WTC11 (cell line): ENCODE measurements at regions not wholly inside any gene's neighbourhood (a gene's known extent, or its start where the extent isn't known, plus 50 kb on each side); places are given as distances from the start of the nearest gene placed in this dataset.

Source experiments
- ATAC-seq: fragments of 200-7000 bp; cut with Tn5 transposase; 2 replicates; pipeline ENCODE4 v1.10.0; 2021; ENCODE audit warnings: mild to moderate bottlenecking, moderate library complexity
- CTCF ChIA-PET: fragments of 300-600 bp; sonication (Branson Sonifier 250); formaldehyde crosslinking; loops from one replicate; lab custom pipeline; 2021; ENCODE audit warnings: antibody characterized with exemption; lab: Charles Lee
- POLR2A ChIA-PET: fragments of 350-600 bp; sonication (Branson Sonifier 250); formaldehyde crosslinking; loops from one replicate; lab custom pipeline; 2021; ENCODE audit warnings: antibody characterized with exemption; lab: Charles Lee
- DNase-seq: peaks from one replicate; pipeline ENCODE4 v3.0.0; 2021; ENCODE audit warnings: low spot score
- H3K27ac Mint-ChIP-seq: 2 replicates; pipeline ENCODE4 v1.8.0; 2021; ENCODE audit warnings: mixed read lengths
- H3K27me3 Mint-ChIP-seq: 2 replicates; pipeline ENCODE4 v1.8.0; 2021; ENCODE audit warnings: low read depth, mild to moderate bottlenecking, moderate library complexity, mixed read lengths
- H3K36me3 Mint-ChIP-seq: 2 replicates; pipeline ENCODE4 v1.8.0; 2021; ENCODE audit warnings: mixed read lengths
- H3K4me1 Mint-ChIP-seq: 2 replicates; pipeline ENCODE4 v1.8.0; 2022; ENCODE audit warnings: mixed read lengths
- H3K4me3 Mint-ChIP-seq: 2 replicates; pipeline ENCODE4 v1.8.0; 2021; ENCODE audit warnings: mild to moderate bottlenecking, moderate library complexity, mixed read lengths
- H3K9me3 Mint-ChIP-seq: 2 replicates; pipeline ENCODE4 v1.8.0; 2021; ENCODE audit warnings: mixed read lengths
- E2F4 ChIP-seq: sonication (generic); formaldehyde crosslinking; IDR thresholded peaks from 2 replicates; pipeline ENCODE4 v1.8.1; 2022; ENCODE audit warnings: low read depth, mild to moderate bottlenecking, moderate library complexity, missing genetic modification reagents, borderline replicate concordance
- ELF4 ChIP-seq: sonication (generic); formaldehyde crosslinking; IDR thresholded peaks from 2 replicates; pipeline ENCODE4 v1.8.1; 2022; ENCODE audit warnings: low read depth, mild to moderate bottlenecking, moderate library complexity, missing genetic modification reagents
- EMX1 ChIP-seq: fragments of 250-450 bp; sonication (Bioruptor Pico); IDR thresholded peaks from 2 replicates; pipeline ENCODE4 v1.8.0; 2021; ENCODE audit warnings: mild to moderate bottlenecking
- HMGA2 ChIP-seq: fragments of 250-450 bp; sonication (Bioruptor Pico); IDR thresholded peaks from 2 replicates; pipeline ENCODE4 v1.4.0; 2021; ENCODE audit warnings: mild to moderate bottlenecking, moderate library complexity
- IRF1 ChIP-seq: sonication (generic); formaldehyde crosslinking; IDR thresholded peaks from 2 replicates; pipeline ENCODE4 v1.8.0; 2023; ENCODE audit warnings: missing genetic modification reagents
- PRDM15 ChIP-seq: sonication (generic); formaldehyde crosslinking; IDR thresholded peaks from 2 replicates; pipeline ENCODE4 v1.8.0; 2022; ENCODE audit warnings: missing genetic modification reagents
- PRRX2 ChIP-seq: fragments of 250-450 bp; sonication (Bioruptor Pico); IDR thresholded peaks from 2 replicates; pipeline ENCODE4 v1.8.0; 2021; ENCODE audit warnings: mild to moderate bottlenecking
- SMAD3 ChIP-seq: sonication (generic); formaldehyde crosslinking; IDR thresholded peaks from 2 replicates; pipeline ENCODE4 v1.8.0; 2022; ENCODE audit warnings: missing genetic modification reagents, mild to moderate bottlenecking, borderline replicate concordance
- SOX15 ChIP-seq: fragments of 250-450 bp; sonication (Bioruptor Pico); IDR thresholded peaks from 2 replicates; pipeline ENCODE4 v1.9.0; 2021; ENCODE audit warnings: mild to moderate bottlenecking
- TEAD4 ChIP-seq: sonication (generic); formaldehyde crosslinking; IDR thresholded peaks from 2 replicates; pipeline ENCODE4 v1.8.0; 2022; ENCODE audit warnings: mild to moderate bottlenecking, missing genetic modification reagents
- TP53 ChIP-seq: sonication (generic); formaldehyde crosslinking; IDR thresholded peaks from 2 replicates; pipeline ENCODE4 v1.8.1; 2023; ENCODE audit warnings: mild to moderate bottlenecking, missing genetic modification reagents
- ZBTB43 ChIP-seq: sonication (generic); formaldehyde crosslinking; IDR thresholded peaks from 2 replicates; pipeline ENCODE4 v1.8.1; 2023; ENCODE audit warnings: mild to moderate bottlenecking, missing genetic modification reagents
- ZNF219 ChIP-seq: sonication (generic); formaldehyde crosslinking; IDR thresholded peaks from 2 replicates; pipeline ENCODE4 v1.8.0; 2023; ENCODE audit warnings: missing genetic modification reagents, mild to moderate bottlenecking, borderline replicate concordance
- ZNF317 ChIP-seq: sonication (generic); formaldehyde crosslinking; IDR thresholded peaks from 2 replicates; pipeline ENCODE4 v1.8.1; 2023; ENCODE audit warnings: low read depth, mild to moderate bottlenecking, moderate library complexity, missing genetic modification reagents, borderline replicate concordance
- ZNF423 ChIP-seq: fragments of 250-450 bp; sonication (Bioruptor Pico); IDR thresholded peaks from 2 replicates; pipeline ENCODE4 v2.1.2; 2022; ENCODE audit warnings: mild to moderate bottlenecking, moderate library complexity
- ZNF512 ChIP-seq: sonication (generic); formaldehyde crosslinking; IDR thresholded peaks from 2 replicates; pipeline ENCODE4 v1.8.1; 2022; ENCODE audit warnings: missing genetic modification reagents, borderline replicate concordance
- ZSCAN18 ChIP-seq: fragments of 250-450 bp; sonication (Bioruptor Pico); IDR thresholded peaks from 2 replicates; pipeline ENCODE4 v2.1.2; 2022; ENCODE audit warnings: mild to moderate bottlenecking, moderate library complexity

- ChIA-PET POLR2A (no interaction called here), CTCF (no interaction called here)
- DNase-seq: no peak
- peaks cover 22% of the 10 kb centered on the region for H3K4me1 Mint-ChIP-seq
- no peaks in the 10 kb centered on the region for H3K27me3 Mint-ChIP-seq
- H3K4me3 Mint-ChIP-seq: no peak overlapping the region
- no peak for TF ChIP-seq SMAD3 (CRISPR knock-in tag)
- TF ChIP-seq TEAD4: no peak
- TF ChIP-seq SOX15 (CRISPR knock-in tag): no peak
- TF ChIP-seq PRRX2 (CRISPR knock-in tag): no peak
- no peak for TF ChIP-seq ZNF317
- TF ChIP-seq TP53: no peak
- no peak for TF ChIP-seq ZNF512
- TF ChIP-seq PRDM15 (CRISPR knock-in tag): no peak
- no peak overlapping the region for H3K27ac Mint-ChIP-seq
- H3K36me3 Mint-ChIP-seq: no peaks in the 10 kb centered on the region
- H3K9me3 Mint-ChIP-seq: peaks cover 6% of the 10 kb centered on the region
- no peak for ATAC-seq
Measured at GRCh38 chr3:83902787-83903533, 1055.8 kb upstream of the CADM2 start.

- no peaks in the 10 kb centered on the region for H3K4me1 Mint-ChIP-seq
- ChIA-PET CTCF (no interaction called here), POLR2A (no interaction called here)
- H3K9me3 Mint-ChIP-seq: no peaks in the 10 kb centered on the region
- no peaks in the 10 kb centered on the region for H3K36me3 Mint-ChIP-seq
- no peaks in the 10 kb centered on the region for H3K27me3 Mint-ChIP-seq
- no peak overlapping the region for H3K27ac Mint-ChIP-seq
- no peak overlapping the region for H3K4me3 Mint-ChIP-seq
- no peak for ATAC-seq
- no peak for DNase-seq
- TF ChIP-seq ZBTB43 (CRISPR knock-in tag): no peak
- TF ChIP-seq HMGA2 (CRISPR knock-in tag): peak; percentile 99
- no peak for TF ChIP-seq ELF4 (CRISPR knock-in tag)
Measured at GRCh38 chr3:83913381-83913780, 1045.4 kb upstream of the CADM2 start.

- CTCF ChIA-PET: no interaction called here
- DNase-seq (no peak), ATAC-seq (no peak)
- POLR2A ChIA-PET: no interaction called here
- Mint-ChIP-seq H3K9me3 (peaks cover 41% of the 10 kb centered on the region), H3K27me3 (peaks cover 4% of the 10 kb centered on the region), H3K4me1 (no peaks in the 10 kb centered on the region), H3K4me3 (no peak overlapping the region), H3K36me3 (peaks cover 37% of the 10 kb centered on the region), H3K27ac (no peak overlapping the region)
- TF ChIP-seq ZSCAN18 (no peak), ZNF423 (no peak), E2F4 (CRISPR knock-in tag) (no peak), ZNF219 (CRISPR knock-in tag) (no peak), EMX1 (CRISPR knock-in tag) (no peak), ZBTB43 (CRISPR knock-in tag) (no peak), IRF1 (no peak)
Measured at GRCh38 chr3:83926291-83926690, 1032.5 kb upstream of the CADM2 start.
